RPMI7951 (cell line): ENCODE measurements at regions not wholly inside any gene's neighbourhood (a gene's known extent, or its start where the extent isn't known, plus 50 kb on each side); places are given as distances from the start of the nearest gene placed in this dataset.
"Not testable (repeated sequence)": the region's sequence is repeated elsewhere in the genome, so short reads cannot be mapped to it uniquely, and the experiment has no call there.

Experiments
- DNase-seq: peaks from one replicate; pipeline ENCODE4 v3.0.0-alpha.2; 2012; ENCODE audit warnings: low read depth

- DNase-seq: no peak
Observed at GRCh38 chr7:26074919-26075318, 77.1 kb upstream of the NFE2L3 start.

- no peak for DNase-seq
Observed at GRCh38 chr7:26076691-26077090, 75.3 kb upstream of the NFE2L3 start.

GRCh38 chr7:26078437-26079336 lies 73.3 kb upstream of the NFE2L3 start:
- DNase-seq: no peak

- DNase-seq: no peak
Observed at GRCh38 chr7:26081638-26082037, 70.4 kb upstream of the NFE2L3 start.

GRCh38 chr7:26083113-26083512 lies 68.9 kb upstream of the NFE2L3 start:
- peak; percentile 47 for DNase-seq

- no peak for DNase-seq
Observed at GRCh38 chr7:26084418-26084817, 67.6 kb upstream of the NFE2L3 start.

- no peak for DNase-seq
Observed at GRCh38 chr7:26085771-26086170, 66.2 kb upstream of the NFE2L3 start.

- no peak for DNase-seq
Observed at GRCh38 chr7:26087321-26088091, 64.5 kb upstream of the NFE2L3 start.

- not testable (repeated sequence) for DNase-seq
Observed at GRCh38 chr7:26089469-26089868, 62.5 kb upstream of the NFE2L3 start.

- peak; percentile 70 for DNase-seq
Observed at GRCh38 chr7:26090927-26091519, 61.0 kb upstream of the NFE2L3 start.

GRCh38 chr7:26091933-26092332 lies 60.1 kb upstream of the NFE2L3 start:
- peak; percentile 58 for DNase-seq

GRCh38 chr7:26093023-26093422 lies 59.0 kb upstream of the NFE2L3 start:
- no peak for DNase-seq

- no peak for DNase-seq
Observed at GRCh38 chr7:26096136-26096535, 55.9 kb upstream of the NFE2L3 start.

GRCh38 chr7:26097837-26098668 lies 53.9 kb upstream of the NFE2L3 start:
- no peak for DNase-seq

GRCh38 chr7:26099236-26099635 lies 52.8 kb upstream of the NFE2L3 start:
- DNase-seq: no peak

GRCh38 chr7:26100406-26101339 lies 51.3 kb upstream of the NFE2L3 start:
- no peak for DNase-seq

GRCh38 chr7:26101361-26102151 lies 50.4 kb upstream of the NFE2L3 start:
- DNase-seq: no peak

GRCh38 chr7:26102176-26102575 lies 49.8 kb upstream of the NFE2L3 start:
- no peak for DNase-seq
